ENCODE measurements at regions not wholly inside any gene's neighbourhood (a gene's known extent, or its start where the extent isn't known, plus 50 kb on each side); places are given as distances from the start of the nearest gene placed in this dataset.
A peak's percentile ranks its signal among the peaks of the same experiment; 100 is the strongest.

GRCh38 chr22:19595532-19595931 lies 71.3 kb upstream of the CLDN5 start:
- no peak for TF ChIP-seq CTCF (IDR thresholded peaks at IDR 0.05)
- no peak for TF ChIP-seq POLR2A (IDR thresholded peaks at IDR 0.05)

GRCh38 chr22:19596680-19597398 lies 72.6 kb upstream of the CLDN5 start:
- 73 to 76% methylated on average over 17 to 20 of the region's 20 CpGs for WGBS, 2 donors
- Histone ChIP-seq H3K36me3 (no peaks in the 10 kb centered on the region), H3K9me3 (no peaks in the 10 kb centered on the region), H3K27ac (peak overlapping the region in 1 of 3 donors; percentile 46), H3K4me3 (replicated peaks in 1 of 3) (no peak overlapping the region), H3K27me3 (no peaks in the 10 kb centered on the region), H3K4me1 (peaks cover 0 to 11% of the 10 kb centered on the region in 2 donors)
- intact Hi-C loops (cut with DNase I): no loop called here
- TF ChIP-seq CTCF (IDR thresholded peaks at IDR 0.05): no peak
- no peak for TF ChIP-seq POLR2A (IDR thresholded peaks at IDR 0.05)
- no peak for DNase-seq

More at GRCh38 chr22:19595532-19595931, 71.3 kb upstream of the CLDN5 start:
- Histone ChIP-seq H3K27me3 (no peaks in the 10 kb centered on the region), H3K27ac (no peak overlapping the region), H3K4me3 (replicated peaks in 1 of 3) (no peak overlapping the region), H3K4me1 (peaks cover 0 to 11% of the 10 kb centered on the region in 2 donors), H3K9me3 (no peaks in the 10 kb centered on the region), H3K36me3 (no peaks in the 10 kb centered on the region)
- no peak for DNase-seq
- intact Hi-C loops (cut with DNase I): no loop called here
- 80 to 82% methylated on average over 7 of the region's 7 CpGs for WGBS, 2 donors

- DNase-seq: no peak
- intact Hi-C loops (cut with DNase I): no loop called here
- no peaks in the 10 kb centered on the region for H3K36me3 ChIP-seq
- peak overlapping the region in 1 of 3 donors; percentile 46 for H3K27ac ChIP-seq
- no peak overlapping the region for H3K4me3 ChIP-seq (replicated peaks in 1 of 3)
- 79 to 83% methylated on average over 7 of the region's 7 CpGs for WGBS, 2 donors
- peaks cover 0 to 11% of the 10 kb centered on the region in 2 donors for H3K4me1 ChIP-seq
- H3K27me3 ChIP-seq: no peaks in the 10 kb centered on the region
- TF ChIP-seq CTCF (IDR thresholded peaks at IDR 0.05) (no peak), POLR2A (IDR thresholded peaks at IDR 0.05) (no peak)
- H3K9me3 ChIP-seq: no peaks in the 10 kb centered on the region
These were observed 73.2 kb upstream of the CLDN5 start for GRCh38 chr22:19597399-19597735.

DNA sequence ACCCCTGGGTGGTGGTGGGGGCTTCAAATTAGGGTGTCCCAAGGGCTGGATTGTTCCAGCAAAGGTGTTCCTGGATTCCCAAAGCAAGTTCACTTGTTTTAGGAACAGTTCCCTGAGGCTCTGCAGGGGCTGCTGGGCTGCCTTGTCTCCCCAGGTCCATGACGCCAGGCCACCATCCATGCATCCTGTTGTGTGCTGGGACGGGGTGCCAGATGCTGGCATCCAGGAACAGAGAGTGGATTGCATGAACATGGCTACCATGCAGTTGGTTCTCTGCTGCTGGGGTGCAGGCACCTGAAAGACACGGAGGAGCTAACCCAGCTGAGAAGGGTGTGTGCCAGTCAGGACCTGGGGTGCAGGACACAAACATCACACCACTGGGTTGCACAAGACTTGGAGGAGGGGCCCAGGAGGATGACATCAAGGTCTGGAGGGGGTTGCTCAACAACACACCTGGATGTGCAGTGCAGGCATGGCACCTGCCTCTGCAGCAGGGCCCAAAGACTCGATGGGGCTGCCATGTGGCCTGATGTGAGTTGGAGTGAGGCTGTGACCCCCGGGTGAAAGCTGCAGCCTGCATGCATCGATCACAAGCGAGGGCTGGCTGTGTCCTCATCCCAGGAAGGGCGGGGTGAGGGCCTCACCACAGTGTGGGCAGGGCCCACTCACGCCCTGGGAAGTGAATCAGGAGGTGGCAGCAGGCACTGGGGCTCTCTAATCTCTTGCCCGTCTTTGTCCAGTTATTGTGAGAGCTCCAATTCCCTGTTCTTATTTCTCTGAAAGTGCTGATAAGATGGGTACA lies 74.0 kb upstream of the CLDN5 start:
- intact Hi-C loops (cut with DNase I): no loop called here
- Histone ChIP-seq H3K27ac (peak overlapping the region in 1 of 3 donors; percentile 46), H3K36me3 (no peaks in the 10 kb centered on the region), H3K9me3 (no peaks in the 10 kb centered on the region), H3K27me3 (no peaks in the 10 kb centered on the region), H3K4me1 (peaks cover 0 to 9% of the 10 kb centered on the region in 2 donors), H3K4me3 (replicated peaks in 1 of 3) (no peak overlapping the region)
- TF ChIP-seq POLR2A (IDR thresholded peaks at IDR 0.05): no peak
- no peak for DNase-seq
- WGBS, 2 donors: 66 to 79% methylated on average over 5 to 10 of the region's 10 CpGs

DNA sequence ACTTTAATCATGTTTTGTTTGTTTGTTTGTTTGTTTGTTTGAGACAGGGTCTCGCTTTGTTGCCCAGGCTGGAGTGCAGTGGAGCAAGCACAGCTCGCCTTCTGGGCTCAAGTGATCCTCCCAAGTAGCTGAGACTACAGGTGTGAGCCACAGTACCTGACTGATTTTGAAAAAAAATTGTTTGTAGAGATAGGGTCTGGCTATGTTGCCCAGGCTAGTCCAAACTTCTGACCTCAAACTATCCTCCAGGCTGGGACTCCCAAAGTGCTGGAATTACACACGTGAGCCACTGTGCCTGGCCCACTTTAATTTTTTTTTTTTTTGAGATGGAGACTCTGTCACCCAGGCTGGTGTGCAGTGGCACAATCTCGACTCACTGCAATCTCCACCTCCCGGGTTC lies 74.8 kb upstream of the CLDN5 start:
- H3K36me3 ChIP-seq: no peaks in the 10 kb centered on the region
- H3K27me3 ChIP-seq: no peaks in the 10 kb centered on the region
- no peak overlapping the region for H3K27ac ChIP-seq
- WGBS, 2 donors: 94% methylated on average over 5 of the region's 5 CpGs
- DNase-seq: no peak
- no peak for TF ChIP-seq CTCF (IDR thresholded peaks at IDR 0.05)
- TF ChIP-seq POLR2A (IDR thresholded peaks at IDR 0.05): no peak
- peaks cover 0 to 2% of the 10 kb centered on the region in 2 donors for H3K4me1 ChIP-seq
- H3K4me3 ChIP-seq (replicated peaks in 1 of 3): no peak overlapping the region
- intact Hi-C loops (cut with DNase I): no loop called here
- H3K9me3 ChIP-seq: no peaks in the 10 kb centered on the region

Data from thyroid gland (tissue), 4 donors.